NCI-H446 (cell line): ENCODE measurements at regions not wholly inside any gene's neighbourhood (a gene's known extent, or its start where the extent isn't known, plus 50 kb on each side); places are given as distances from the start of the nearest gene placed in this dataset.
A peak's percentile ranks its signal among the peaks of the same experiment; 100 is the strongest.

ENCODE experiments used
- DNase-seq, 2 experiments: peaks; one replicate each; lab custom pipeline; 2025; lab: John Stamatoyannopoulos, UW

DNA sequence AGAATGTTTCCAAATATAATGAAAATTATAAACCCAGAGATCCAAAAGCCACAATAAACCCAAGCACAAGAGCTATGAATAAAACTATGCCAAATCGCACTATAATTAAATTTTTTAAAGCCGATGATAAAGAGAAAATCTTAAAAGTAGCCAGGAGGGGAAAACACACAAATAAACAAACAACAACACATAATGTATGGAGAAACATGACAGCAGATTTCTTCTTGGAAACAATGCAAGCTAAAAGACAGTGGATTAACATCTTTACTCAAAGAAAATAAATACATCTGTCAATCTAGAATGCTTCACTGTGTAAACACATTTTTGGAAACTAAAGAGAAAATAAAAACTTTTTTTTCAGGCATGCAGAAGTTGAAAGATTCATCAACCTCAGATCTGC, 53.0 kb upstream of the SMOX start:
- no peak for DNase-seq

DNA sequence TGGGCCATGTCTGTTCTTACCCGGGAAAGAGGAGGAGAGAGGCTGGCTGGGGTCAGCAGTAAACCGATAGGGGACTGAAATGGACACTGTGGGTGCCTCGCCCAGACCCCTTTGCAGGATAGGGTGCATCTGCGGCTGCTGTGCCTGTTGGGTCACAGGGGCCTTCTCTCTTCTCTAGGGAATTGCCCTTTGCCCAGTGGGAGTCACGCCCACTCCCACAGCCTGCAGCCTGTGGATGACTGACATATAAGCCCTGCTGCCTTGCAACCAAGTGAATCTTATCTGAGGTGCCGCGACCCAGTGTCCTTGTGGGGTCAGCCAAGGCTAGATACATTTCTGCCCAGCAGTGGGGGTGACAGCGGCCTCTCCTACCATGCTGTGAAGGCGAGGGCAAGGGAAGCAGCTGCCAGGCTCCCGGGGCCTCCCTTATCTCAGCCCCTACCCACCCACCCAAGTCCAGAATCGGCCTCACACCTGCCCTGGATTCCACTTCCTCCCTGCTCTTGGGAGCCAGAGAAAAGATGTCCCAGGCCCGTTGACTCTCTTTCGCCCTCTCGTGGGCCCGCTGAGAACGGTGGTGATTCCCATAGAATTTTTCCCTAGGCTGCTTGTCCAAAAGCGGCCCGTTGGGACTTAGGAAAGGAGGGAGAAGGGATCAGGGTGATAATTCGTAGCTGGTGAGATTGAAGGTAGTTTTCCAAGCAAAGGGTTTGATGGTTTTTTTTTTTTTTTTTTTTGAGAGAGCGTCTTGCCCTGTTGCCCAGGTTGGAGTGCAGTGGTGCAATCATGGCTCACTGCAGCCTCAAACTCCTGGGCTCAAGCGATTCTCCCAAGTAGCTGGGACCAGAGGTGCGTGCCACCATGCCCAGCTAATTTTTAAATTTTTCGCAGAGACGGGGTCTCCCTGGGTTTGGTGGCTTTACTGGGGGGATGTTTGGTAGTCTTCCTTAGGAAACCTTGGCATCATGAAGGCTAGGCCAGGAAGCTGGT, 56.8 kb upstream of the SMOX start:
- peak; percentile 40 to 65 for DNase-seq

DNA sequence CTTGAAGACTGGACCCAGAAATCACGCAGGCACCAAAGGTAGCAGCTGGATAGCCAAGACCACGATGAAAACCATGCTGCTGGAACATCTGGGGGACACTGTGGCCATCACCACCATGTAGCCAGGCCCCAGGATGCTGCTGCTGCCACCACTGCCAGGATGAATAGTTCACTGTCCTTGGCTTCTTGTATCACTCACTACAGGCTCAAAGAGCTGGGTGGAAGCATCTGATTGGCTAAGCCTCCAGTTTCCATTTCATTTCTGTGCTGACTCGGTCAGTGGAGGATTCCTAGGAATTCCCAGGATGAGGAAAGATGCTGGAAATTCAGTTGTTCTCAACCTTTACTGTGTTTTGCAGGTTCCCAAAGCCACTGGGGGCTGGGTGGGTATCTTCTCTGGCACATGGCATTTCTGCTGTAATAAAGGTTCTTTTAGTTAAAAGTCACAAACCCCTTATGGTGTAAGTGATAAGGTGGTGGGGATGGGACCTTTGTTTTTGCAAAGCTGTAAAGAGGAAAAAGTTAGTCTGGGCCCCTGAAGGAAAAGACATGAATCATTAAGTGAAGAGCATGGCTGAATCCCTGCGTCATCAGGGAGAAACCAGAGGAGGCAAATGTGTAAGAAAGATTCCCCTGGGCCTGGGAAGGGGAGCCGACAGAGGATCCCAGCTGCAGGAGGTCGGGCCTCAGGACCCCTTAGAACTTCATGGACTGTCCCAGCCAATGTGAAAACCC, 57.7 kb upstream of the SMOX start:
- no peak for DNase-seq

DNA sequence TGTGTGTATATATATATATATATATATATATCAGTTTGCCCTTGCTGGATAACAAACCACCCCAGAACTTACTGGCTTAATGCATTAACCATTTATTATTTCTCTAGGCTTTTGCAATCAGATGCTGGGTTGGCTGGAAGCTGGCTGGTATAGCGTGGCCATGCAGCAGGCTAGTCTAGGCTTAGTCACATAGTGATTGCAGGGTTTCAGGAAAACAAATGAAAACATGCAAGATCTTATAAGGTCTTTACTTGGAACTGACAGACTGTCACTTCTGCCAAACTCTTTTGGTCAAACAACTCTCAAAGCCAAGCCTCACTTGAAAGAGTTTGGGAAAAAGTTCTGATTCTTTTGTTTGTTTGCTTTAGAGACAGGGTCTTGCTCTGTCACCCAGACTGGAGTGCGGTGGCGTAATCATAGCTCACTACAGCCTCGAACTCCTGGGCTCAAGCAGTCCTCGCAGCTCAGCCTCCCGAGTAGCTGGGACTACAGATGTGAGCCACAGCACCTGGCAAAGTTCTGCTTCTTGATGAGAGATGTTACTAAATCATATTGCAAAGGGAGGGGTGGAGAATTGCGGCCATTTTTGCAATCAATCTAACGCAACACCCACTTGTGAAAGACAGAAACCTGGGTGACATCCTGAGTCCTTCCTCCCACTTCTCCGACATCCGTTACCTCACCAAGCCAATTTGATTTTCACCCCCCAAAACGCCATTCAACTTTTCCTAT, 58.7 kb upstream of the SMOX start:
- no peak for DNase-seq

DNA sequence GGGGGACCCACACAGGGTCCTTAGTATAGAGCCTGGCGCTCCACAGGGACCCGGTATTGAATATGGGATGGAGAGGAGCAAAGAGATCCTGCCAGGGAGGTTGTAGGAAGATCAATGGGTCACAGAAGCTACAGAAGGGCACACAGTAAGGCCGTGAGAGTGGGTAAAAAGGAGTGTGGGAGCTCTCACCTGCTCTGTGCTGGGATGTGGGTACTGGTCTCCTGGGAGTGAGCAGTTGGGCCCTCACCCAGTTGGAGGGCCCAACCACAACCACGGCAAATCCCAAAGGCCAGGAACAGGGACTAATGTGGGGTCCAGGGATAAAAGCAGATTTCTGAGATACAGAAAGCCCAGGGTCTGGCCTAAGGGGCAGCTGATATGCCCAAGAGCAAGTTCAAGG, 59.9 kb upstream of the SMOX start:
- no peak for DNase-seq

- DNase-seq = no peak
Measured at GRCh38 chr20:4087923-4088322, 60.7 kb upstream of the SMOX start.

- DNase-seq = no peak
Measured at GRCh38 chr20:4086771-4087687, 61.6 kb upstream of the SMOX start.

DNA sequence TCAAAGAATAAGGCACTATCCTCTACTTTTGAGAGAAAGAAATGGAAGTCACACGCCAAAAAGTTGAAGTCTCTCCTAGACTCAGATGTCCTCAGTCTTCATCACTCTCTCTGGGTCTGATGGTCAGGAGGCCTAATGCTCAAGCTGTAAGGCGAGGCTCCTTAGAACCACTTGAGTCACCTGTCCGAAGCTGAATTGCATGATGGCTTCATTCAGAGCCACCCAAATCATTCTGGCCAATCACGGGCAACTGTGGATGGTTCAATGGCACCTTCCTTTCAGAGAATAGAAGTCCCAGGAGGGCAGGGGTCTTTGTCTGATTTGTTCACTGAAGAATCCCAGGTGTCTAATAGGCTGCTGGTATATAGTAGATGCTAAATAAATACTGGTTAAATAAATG, 63.9 kb upstream of the SMOX start:
- no peak for DNase-seq

DNA sequence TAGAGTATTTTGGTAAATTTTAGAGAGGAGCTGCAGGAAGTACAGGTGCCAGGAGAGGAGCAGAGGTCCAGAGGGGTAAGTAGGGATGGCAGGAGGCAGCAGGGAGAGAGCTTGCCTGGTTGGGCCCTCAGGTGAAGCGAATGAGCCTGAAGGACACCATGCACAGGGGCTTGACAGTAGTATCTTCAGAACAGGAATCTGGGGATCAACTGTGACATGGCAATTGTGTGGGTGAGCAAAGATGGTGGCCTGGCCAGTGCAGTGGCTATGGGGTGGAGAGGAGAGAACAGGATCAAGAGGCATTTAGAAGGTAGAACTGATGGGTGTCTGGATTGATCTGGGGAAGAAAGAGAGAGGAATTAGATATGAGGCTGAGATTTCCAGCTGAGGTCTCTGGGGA, 64.5 kb upstream of the SMOX start:
- DNase-seq = no peak

GRCh38 chr20:4083098-4083865, 65.3 kb upstream of the SMOX start:
- no peak for DNase-seq

DNA sequence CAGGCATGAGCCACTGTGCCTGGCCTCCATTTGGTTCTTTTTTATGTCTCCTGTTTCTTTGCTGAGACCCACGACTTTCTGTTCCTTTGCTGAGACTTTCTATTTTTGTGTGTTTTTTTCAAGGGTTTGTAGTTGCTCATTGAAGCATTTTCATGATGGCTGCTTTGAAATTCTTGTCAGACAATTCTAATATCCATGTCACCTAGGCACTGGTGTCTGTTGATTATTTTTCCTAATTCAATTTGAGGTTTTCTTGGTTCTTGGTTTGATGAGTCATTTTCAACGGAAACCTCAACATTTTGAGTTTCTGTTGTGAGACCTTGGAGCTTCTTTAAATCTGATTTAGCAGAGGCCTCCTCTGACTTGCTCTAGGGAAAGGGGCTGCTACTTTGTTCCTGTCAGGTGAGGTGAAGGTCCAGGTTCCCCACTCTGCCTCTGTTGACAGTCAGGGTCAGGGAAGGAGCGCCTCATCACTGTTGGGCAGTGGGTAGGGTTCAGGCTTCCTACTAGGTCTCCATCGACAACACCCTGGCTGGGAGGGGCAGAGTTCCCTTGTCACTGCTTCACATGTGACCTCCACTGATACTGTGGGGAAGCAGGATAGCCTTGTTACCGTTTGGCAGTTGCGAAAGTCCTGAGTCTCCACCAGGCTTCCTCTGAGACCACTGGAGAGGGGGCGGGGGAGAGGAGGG, 66.1 kb upstream of the SMOX start:
- DNase-seq = no peak

DNA sequence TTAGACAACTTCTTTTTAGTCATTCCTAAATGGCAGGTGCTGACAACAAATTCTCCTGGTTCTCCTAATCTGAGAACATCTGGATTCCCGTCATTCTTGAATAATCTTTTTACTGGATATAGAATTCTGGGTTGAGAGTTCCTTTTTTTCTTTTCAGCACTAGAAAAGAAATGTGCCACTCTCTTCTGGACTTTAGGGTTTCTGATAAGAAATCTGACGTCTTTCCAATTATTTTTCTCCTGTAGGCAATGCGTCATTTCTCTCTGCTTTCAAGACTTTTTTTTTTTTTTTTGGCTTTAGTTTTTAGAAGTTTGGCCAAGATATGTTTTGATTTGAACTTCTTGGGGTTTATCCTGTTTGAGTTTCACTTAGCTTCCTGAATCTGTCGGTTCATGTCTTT, 66.1 kb upstream of the RNF24 start:
- DNase-seq = no peak

- DNase-seq = peak in 1 of 2 experiments; percentile 49
Measured at GRCh38 chr20:4076671-4077070, 61.3 kb upstream of the RNF24 start.

GRCh38 chr20:4076033-4076432, 60.7 kb upstream of the RNF24 start:
- DNase-seq = no peak

GRCh38 chr20:4074877-4075455, 59.6 kb upstream of the RNF24 start:
- DNase-seq = no peak

DNA sequence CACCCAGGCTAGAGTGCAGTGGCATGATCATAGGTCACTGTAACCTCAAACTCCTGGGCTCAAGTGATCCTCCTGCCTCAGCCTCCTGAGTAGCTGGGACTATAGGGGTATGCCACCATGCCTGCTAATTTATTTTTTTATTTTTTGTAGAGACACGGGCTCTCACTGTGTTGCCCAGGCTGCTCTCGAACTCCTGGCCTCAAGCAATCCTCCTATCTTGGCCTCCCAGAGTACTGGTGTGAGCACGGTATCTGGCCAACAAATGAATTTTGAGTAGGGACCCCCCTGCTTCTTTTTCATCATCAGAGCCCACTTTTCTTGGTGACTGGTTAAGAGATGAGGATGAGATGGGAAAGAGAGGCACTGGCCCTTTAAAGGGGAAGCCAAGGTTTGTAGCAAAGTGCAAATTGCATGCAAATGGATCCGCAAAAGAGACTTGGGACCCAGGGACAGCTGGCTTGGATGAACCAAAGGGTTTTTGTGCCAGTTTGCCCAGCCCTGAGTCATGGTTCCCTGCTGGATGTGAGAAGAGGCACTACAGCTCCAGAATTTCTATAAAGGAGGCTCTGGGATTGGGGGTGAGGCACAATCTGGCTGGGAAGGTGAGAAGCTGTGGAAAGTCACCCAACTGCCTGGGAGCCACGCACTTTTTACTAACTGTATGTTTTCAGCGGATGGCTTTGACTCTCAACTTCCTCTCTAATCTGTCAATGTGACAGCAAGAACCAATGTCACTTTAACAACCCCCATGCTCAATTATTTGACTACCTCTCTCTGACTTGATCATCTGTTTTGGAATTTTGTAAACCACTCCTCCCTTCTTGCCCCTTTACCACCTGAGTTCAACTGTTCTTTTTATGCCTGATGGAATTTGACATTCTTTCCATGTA, 58.7 kb upstream of the RNF24 start:
- peak; percentile 56 to 87 for DNase-seq

- no peak for DNase-seq
Measured at GRCh38 chr20:4071178-4071693, 55.9 kb upstream of the RNF24 start.
